ENCODE measurements at regions not wholly inside any gene's neighbourhood (a gene's known extent, or its start where the extent isn't known, plus 50 kb on each side); places are given as distances from the start of the nearest gene placed in this dataset.

DNA sequence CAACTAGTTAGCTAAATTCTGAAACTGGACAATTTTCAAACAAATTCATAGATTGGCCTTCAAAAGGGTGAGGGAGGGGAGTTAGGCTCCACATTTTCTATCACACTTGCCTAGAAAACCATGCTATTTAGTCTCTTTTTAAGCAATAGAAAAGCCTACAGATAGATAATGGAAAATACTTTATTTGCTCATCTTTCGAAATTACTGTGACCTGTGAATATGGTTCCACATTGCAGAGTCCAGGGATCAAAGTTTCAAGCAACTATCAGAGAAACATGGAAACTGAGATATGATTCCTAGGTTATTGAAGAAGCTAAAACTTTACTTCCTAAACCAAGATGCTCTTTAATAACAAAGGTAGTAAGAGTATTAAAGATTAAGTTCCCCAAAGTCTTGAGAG lies 176.6 kb upstream of the NECTIN3 start:
- Histone ChIP-seq H3K36me3 (ENCODE audit: control insufficient read depth, insufficient read depth, low read length) (no peaks in the 10 kb centered on the region), H3K27ac (ENCODE audit: low read depth, low read length) (no peak overlapping the region), H3K4me3 (ENCODE audit: low read depth, low read length) (no peak overlapping the region), H3K9me3 (ENCODE audit: control insufficient read depth, insufficient read depth, low read depth, low read length) (peaks cover 18% of the 10 kb centered on the region), H3K27me3 (ENCODE audit: control insufficient read depth, insufficient read depth, low read length) (no peaks in the 10 kb centered on the region), H3K9ac (ENCODE audit: low read length) (no peak overlapping the region), H3K4me1 (ENCODE audit: control insufficient read depth, insufficient read depth, low read length) (no peaks in the 10 kb centered on the region)

DNA sequence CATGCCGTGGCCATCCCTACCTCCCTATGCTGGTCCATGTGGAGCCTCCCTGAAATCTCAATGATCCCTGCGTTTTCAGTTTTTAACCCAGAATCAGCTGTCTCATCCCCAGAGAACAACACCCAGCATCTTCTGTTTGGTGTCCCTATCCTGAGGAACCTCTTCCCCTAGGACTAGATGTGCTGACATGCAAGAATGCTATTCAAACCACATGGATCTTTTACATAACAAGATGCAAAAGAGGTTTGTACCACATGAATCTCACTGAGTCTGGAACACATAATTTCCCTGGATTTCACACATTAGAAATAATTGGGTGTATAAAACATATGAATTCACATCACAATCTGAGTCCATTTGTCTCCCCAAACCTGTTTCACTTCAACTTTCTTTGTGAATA lies 174.6 kb upstream of the NECTIN3 start:
- Histone ChIP-seq H3K4me1 (ENCODE audit: control insufficient read depth, insufficient read depth, low read length) (no peaks in the 10 kb centered on the region), H3K27me3 (ENCODE audit: control insufficient read depth, insufficient read depth, low read length) (no peaks in the 10 kb centered on the region), H3K27ac (ENCODE audit: low read depth, low read length) (no peak overlapping the region), H3K9me3 (ENCODE audit: control insufficient read depth, insufficient read depth, low read depth, low read length) (peaks cover 8% of the 10 kb centered on the region), H3K9ac (ENCODE audit: low read length) (no peak overlapping the region), H3K4me3 (ENCODE audit: low read depth, low read length) (no peak overlapping the region), H3K36me3 (ENCODE audit: control insufficient read depth, insufficient read depth, low read length) (no peaks in the 10 kb centered on the region)

DNA sequence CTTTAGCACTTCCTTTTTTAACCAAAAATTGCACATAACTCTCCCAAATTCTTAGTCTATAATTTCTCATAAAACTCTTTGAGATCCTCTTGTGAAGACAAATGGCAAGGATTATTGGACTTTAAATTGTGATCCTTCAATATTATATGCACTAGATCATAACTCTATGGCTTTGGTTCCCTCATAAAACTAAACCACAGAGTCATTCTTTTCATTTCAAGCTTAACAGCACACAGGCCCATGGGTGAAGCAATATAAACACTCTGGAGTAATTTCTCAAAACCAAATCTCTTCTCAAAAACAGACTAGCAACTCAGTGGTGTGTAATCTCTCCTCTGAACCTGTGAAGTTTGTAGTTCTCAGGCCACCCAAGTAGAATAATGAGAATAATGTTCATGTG lies 171.0 kb upstream of the NECTIN3 start:
- Histone ChIP-seq H3K9me3 (ENCODE audit: control insufficient read depth, insufficient read depth, low read depth, low read length) (no peaks in the 10 kb centered on the region), H3K27me3 (ENCODE audit: control insufficient read depth, insufficient read depth, low read length) (no peaks in the 10 kb centered on the region), H3K4me1 (ENCODE audit: control insufficient read depth, insufficient read depth, low read length) (no peaks in the 10 kb centered on the region), H3K9ac (ENCODE audit: low read length) (no peak overlapping the region), H3K4me3 (ENCODE audit: low read depth, low read length) (no peak overlapping the region), H3K36me3 (ENCODE audit: control insufficient read depth, insufficient read depth, low read length) (no peaks in the 10 kb centered on the region), H3K27ac (ENCODE audit: low read depth, low read length) (no peak overlapping the region)

DNA sequence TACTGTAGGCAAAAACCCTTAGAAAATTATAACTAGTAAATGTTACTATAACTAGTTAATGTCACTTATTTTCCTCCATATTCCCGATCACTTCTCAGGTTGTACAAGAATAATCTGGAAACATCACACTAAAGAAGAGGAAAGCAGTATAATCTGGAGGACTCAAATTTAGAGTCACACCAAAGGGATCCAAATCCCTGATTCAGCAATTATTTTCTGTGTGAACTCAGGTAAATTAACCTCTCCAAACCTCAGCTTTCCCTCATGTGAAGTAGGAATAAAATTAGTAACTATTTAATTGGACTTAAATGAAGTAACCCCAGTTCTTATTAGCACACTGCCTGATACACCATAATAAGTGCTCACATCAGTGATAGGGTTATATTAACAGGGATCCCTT lies 170.1 kb upstream of the NECTIN3 start:
- no peaks in the 10 kb centered on the region for H3K36me3 ChIP-seq (ENCODE audit: control insufficient read depth, insufficient read depth, low read length)
- H3K9ac ChIP-seq (ENCODE audit: low read length), result no peak overlapping the region
- H3K4me3 ChIP-seq (ENCODE audit: low read depth, low read length), result no peak overlapping the region
- H3K27me3 ChIP-seq (ENCODE audit: control insufficient read depth, insufficient read depth, low read length), result no peaks in the 10 kb centered on the region
- H3K27ac ChIP-seq (ENCODE audit: low read depth, low read length), result no peak overlapping the region
- H3K4me1 ChIP-seq (ENCODE audit: control insufficient read depth, insufficient read depth, low read length), result no peaks in the 10 kb centered on the region
- H3K9me3 ChIP-seq (ENCODE audit: control insufficient read depth, insufficient read depth, low read depth, low read length), result no peaks in the 10 kb centered on the region

DNA sequence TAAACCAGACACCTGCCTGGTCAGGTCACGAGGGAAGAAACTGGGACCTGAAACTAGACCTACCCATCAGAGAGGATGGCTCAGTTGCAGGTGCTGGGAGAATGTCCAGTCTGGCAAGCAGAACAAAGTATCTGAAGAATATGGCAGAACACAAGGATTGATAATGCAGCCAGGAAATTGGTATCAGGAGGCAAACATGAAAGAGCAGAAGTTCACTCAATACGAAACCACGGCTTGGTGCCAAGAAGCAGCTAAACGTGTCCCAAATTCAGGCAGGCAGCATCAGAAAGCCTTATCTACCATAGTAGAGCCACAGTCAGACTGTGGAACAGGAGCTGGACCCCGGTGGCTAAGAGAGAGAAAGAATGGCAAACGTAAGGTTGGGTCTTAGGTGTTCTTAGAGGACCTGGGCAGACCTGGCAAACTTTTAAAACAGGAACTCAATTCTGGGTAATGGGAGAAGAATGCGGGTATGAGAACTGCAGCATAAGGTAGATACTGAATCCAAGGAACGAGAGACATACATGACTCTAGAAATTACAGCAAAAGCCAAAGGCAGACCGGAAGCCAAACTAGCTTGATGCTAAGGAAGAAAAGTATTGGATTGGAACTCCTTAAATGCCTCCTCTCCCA lies 169.0 kb upstream of the NECTIN3 start:
- Histone ChIP-seq H3K36me3 (ENCODE audit: control insufficient read depth, insufficient read depth, low read length) (no peaks in the 10 kb centered on the region), H3K4me3 (ENCODE audit: low read depth, low read length) (no peak overlapping the region), H3K9ac (ENCODE audit: low read length) (no peak overlapping the region), H3K4me1 (ENCODE audit: control insufficient read depth, insufficient read depth, low read length) (no peaks in the 10 kb centered on the region), H3K27ac (ENCODE audit: low read depth, low read length) (no peak overlapping the region), H3K27me3 (ENCODE audit: control insufficient read depth, insufficient read depth, low read length) (no peaks in the 10 kb centered on the region), H3K9me3 (ENCODE audit: control insufficient read depth, insufficient read depth, low read depth, low read length) (no peaks in the 10 kb centered on the region)

DNA sequence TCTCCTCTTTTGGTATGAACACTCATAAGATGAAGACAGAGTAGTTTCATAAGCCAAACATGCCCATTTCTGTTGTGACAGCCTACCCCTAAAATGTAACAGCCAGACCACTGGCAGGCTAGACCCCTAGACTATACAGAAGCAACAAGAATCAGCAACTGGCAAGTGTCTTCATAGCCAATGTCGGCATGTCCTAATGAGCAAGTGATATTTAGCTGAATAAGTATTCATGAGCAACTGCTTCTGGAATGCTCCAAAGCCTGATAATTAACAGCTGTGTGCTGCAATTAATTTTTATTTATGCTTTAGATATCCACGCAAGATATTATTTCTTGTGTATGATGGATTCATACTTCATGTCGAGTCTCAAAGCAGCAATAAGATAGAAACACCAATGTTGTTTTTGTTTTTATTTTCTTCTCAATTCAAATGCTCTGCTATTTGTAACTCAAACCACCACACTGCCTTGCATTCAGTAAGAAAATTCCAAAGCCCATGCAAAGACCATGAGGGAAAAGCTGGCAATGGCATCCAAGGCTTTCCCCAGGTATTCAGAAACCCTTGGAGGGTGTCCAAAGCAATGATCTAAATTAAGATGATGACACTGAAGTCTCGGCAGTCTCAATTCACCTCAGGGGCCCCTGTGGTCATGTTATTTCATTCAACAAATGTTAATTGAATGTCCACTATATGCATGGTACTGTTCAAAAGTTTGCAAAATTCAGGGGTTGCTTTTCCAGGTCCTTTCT lies 167.7 kb upstream of the NECTIN3 start:
- H3K4me3 ChIP-seq (ENCODE audit: low read depth, low read length), result no peak overlapping the region
- H3K9me3 ChIP-seq (ENCODE audit: control insufficient read depth, insufficient read depth, low read depth, low read length), result no peaks in the 10 kb centered on the region
- H3K27ac ChIP-seq (ENCODE audit: low read depth, low read length), result no peak overlapping the region
- H3K36me3 ChIP-seq (ENCODE audit: control insufficient read depth, insufficient read depth, low read length), result no peaks in the 10 kb centered on the region
- no peaks in the 10 kb centered on the region for H3K27me3 ChIP-seq (ENCODE audit: control insufficient read depth, insufficient read depth, low read length)
- H3K4me1 ChIP-seq (ENCODE audit: control insufficient read depth, insufficient read depth, low read length), result no peaks in the 10 kb centered on the region
- H3K9ac ChIP-seq (ENCODE audit: low read length), result no peak overlapping the region

DNA sequence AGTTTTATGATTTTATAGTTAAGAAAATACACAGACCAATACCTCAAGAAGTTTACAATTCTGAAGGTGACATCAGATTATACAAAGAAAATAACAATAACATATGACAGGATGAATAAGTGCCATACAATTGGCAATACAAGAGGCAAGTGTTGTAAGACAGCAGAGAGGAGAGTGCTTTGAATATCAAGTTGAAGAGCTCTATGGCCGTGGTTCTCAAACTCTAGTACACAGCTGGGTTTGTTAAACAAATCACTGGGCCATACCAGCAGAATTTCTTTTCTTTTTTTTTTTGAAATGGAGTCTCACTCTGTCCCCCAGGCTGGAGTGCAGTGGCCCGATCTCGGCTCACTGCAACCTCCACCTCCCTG lies 167.1 kb upstream of the NECTIN3 start:
- H3K4me3 ChIP-seq (ENCODE audit: low read depth, low read length), result no peak overlapping the region
- H3K4me1 ChIP-seq (ENCODE audit: control insufficient read depth, insufficient read depth, low read length), result no peaks in the 10 kb centered on the region; the same call in 1 of the 2 replicates
- H3K9me3 ChIP-seq (ENCODE audit: control insufficient read depth, insufficient read depth, low read depth, low read length), result no peaks in the 10 kb centered on the region
- H3K27me3 ChIP-seq (ENCODE audit: control insufficient read depth, insufficient read depth, low read length), result no peaks in the 10 kb centered on the region
- no peak overlapping the region for H3K9ac ChIP-seq (ENCODE audit: low read length)
- no peaks in the 10 kb centered on the region for H3K36me3 ChIP-seq (ENCODE audit: control insufficient read depth, insufficient read depth, low read length)
- H3K27ac ChIP-seq (ENCODE audit: low read depth, low read length), result no peak overlapping the region

DNA sequence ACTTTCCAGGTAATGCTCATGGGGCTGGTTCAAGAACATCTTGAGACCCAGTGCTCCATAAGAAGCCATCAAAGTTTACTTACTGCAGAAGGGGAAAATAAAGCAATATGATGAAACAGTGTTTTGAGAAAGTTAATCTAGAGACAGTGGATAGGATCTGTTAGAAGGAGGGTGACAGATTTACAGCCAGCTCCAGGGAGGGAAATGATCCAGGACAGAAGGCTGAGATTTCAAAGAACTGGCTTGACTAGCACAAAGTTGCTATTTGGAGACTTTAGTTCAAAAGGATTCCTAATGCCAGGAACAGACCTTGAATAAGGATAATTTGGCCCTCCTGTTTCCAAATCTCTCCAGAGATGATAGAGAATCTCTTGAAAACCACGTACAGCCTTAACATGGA lies 166.5 kb upstream of the NECTIN3 start:
- Histone ChIP-seq H3K4me1 (ENCODE audit: control insufficient read depth, insufficient read depth, low read length) (peaks cover 6% of the 10 kb centered on the region), H3K4me3 (ENCODE audit: low read depth, low read length) (no peak overlapping the region), H3K36me3 (ENCODE audit: control insufficient read depth, insufficient read depth, low read length) (no peaks in the 10 kb centered on the region), H3K27me3 (ENCODE audit: control insufficient read depth, insufficient read depth, low read length) (no peaks in the 10 kb centered on the region), H3K9me3 (ENCODE audit: control insufficient read depth, insufficient read depth, low read depth, low read length) (no peaks in the 10 kb centered on the region), H3K9ac (ENCODE audit: low read length) (no peak overlapping the region), H3K27ac (ENCODE audit: low read depth, low read length) (no peak overlapping the region)

DNA sequence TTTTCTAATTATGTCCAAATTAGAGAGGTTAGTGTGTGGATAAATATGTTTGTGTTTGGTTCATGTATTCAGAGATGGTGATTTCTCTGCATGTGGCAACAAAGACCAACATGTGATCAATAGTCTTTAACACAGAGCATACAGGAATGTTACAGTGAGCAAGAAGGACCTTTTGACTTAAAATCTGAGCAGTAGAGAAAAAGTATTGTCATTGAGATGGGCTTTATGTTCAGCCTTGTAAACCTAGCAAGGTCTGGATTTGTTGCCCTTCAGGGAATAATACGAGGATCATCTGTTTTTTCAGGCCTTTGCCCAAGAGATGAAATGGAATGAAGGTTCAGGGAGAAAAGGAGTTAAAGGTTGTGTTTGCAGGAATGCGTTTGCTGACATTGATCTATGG lies 161.8 kb upstream of the NECTIN3 start:
- no peaks in the 10 kb centered on the region for H3K27me3 ChIP-seq (ENCODE audit: control insufficient read depth, insufficient read depth, low read length)
- H3K4me1 ChIP-seq (ENCODE audit: control insufficient read depth, insufficient read depth, low read length), result peaks cover 6% of the 10 kb centered on the region
- no peak overlapping the region for H3K9ac ChIP-seq (ENCODE audit: low read length)
- H3K9me3 ChIP-seq (ENCODE audit: control insufficient read depth, insufficient read depth, low read depth, low read length), result no peaks in the 10 kb centered on the region
- H3K27ac ChIP-seq (ENCODE audit: low read depth, low read length), result no peak overlapping the region
- H3K36me3 ChIP-seq (ENCODE audit: control insufficient read depth, insufficient read depth, low read length), result no peaks in the 10 kb centered on the region
- H3K4me3 ChIP-seq (ENCODE audit: low read depth, low read length), result no peak overlapping the region

DNA sequence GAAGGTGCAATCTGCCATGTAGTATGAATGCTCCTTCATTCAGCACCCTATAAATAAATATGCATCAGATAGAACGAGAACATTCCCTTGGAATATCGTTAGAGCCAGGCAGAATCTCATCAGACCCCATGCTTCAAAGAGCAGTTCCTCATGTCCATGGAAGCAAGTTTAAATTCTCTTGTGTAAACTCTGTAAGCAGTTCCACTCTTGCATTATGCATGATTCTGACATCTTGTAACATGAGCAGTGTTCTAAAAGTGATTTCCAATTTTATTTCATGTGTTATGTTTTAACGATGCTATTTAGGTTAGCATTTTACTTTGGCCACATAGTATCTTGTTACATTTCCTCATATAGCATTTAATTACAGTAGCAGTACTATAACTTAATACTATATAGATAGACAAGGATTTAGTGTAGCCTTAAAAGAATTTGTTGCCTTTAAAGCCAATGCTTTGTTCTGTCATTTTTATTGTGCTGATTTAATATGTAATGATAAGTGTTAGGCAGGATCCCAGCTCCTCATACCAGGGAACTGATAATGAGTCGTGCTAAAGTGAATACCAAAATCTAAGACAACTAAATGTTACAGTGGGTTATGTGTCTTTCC lies 161.2 kb upstream of the NECTIN3 start:
- Histone ChIP-seq H3K36me3 (ENCODE audit: control insufficient read depth, insufficient read depth, low read length) (no peaks in the 10 kb centered on the region), H3K9me3 (ENCODE audit: control insufficient read depth, insufficient read depth, low read depth, low read length) (no peaks in the 10 kb centered on the region), H3K4me1 (ENCODE audit: control insufficient read depth, insufficient read depth, low read length) (peaks cover 6% of the 10 kb centered on the region), H3K9ac (ENCODE audit: low read length) (no peak overlapping the region), H3K27ac (ENCODE audit: low read depth, low read length) (no peak overlapping the region), H3K27me3 (ENCODE audit: control insufficient read depth, insufficient read depth, low read length) (no peaks in the 10 kb centered on the region), H3K4me3 (ENCODE audit: low read depth, low read length) (no peak overlapping the region)

DNA sequence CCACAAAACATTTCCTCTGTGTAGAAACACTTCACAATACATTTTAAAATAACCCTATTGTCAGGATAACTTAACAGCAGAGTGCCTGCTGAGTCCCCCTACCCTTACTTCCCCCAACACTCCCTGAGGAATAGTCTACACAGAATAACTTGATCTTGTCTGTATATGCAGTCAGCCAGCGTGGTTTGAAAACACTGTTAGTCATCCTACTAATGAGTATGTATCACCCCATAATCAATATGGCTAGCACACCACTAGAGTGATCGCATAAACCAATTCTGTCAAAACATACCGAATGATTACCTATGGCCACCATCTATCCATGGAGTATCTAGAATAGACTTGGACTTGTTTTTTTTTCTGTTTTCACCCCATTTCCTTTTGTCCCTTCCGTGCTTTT lies 152.7 kb upstream of the NECTIN3 start:
- Histone ChIP-seq H3K4me1 (ENCODE audit: control insufficient read depth, insufficient read depth, low read length) (peaks cover 3% of the 10 kb centered on the region; the same call in 1 of the 2 replicates), H3K9me3 (ENCODE audit: control insufficient read depth, insufficient read depth, low read depth, low read length) (peaks cover 16% of the 10 kb centered on the region), H3K27me3 (ENCODE audit: control insufficient read depth, insufficient read depth, low read length) (no peaks in the 10 kb centered on the region), H3K36me3 (ENCODE audit: control insufficient read depth, insufficient read depth, low read length) (no peaks in the 10 kb centered on the region), H3K4me3 (ENCODE audit: low read depth, low read length) (no peak overlapping the region), H3K9ac (ENCODE audit: low read length) (no peak overlapping the region), H3K27ac (ENCODE audit: low read depth, low read length) (no peak overlapping the region)

Measured in HUES6 (cell line).